ENCODE measurements at regions not wholly inside any gene's neighbourhood (a gene's known extent, or its start where the extent isn't known, plus 50 kb on each side); places are given as distances from the start of the nearest gene placed in this dataset.

DNA sequence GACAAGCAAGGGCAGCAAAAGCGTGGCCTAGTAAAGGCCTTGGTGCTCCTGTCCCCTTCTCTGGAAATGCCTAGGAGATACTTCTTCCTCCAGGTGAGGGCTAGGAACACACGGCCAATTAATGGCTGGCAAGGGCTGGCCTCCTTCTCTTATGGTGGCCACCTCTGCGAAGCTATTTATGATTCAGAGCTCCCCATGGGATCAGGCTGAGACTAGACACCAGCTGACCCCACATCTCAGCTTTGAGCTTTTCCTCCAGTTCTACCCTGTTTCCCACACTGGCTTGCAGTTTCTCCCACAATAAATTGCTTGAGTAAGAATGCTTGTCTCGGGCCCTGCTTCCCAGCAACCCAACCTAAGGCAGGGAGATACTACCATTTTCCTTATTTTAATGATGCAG is 53.7 kb downstream of the CAMK2N1 start:
- Histone ChIP-seq H2AFZ (ENCODE audit: low read depth, low read length) (no peak overlapping the region), H3K9me2 (ENCODE audit: insufficient read depth, low read length) (no peaks in the 10 kb centered on the region), H3K27ac (ENCODE audit: low read length) (no peak overlapping the region), H3K9me3 (ENCODE audit: low read length) (no peaks in the 10 kb centered on the region), H3F3A (ENCODE audit: insufficient read depth, low read length, poor library complexity, severe bottlenecking) (no peaks in the 10 kb centered on the region), H3K27me3 (ENCODE audit: insufficient read depth, low read depth, low read length) (no peaks in the 10 kb centered on the region), H3K9ac (ENCODE audit: low read length) (no peak overlapping the region), H3K4me2 (ENCODE audit: low read length) (no peak overlapping the region), H4K20me1 (ENCODE audit: insufficient read depth) (no peaks in the 10 kb centered on the region), H3K4me3 (ENCODE audit: low read length) (no peak overlapping the region), H3K79me2 (replicated peaks; ENCODE audit: insufficient read depth, low read length) (no peaks in the 10 kb centered on the region), H3K36me3 (ENCODE audit: insufficient read depth, low read length) (no peaks in the 10 kb centered on the region)
- TF ChIP-seq RAD21 (conservative IDR thresholded peaks at IDR 0.05) (no peak), POLR2AphosphoS5 (IDR thresholded peaks at IDR 0.05) (no peak), SMC3 (conservative IDR thresholded peaks at IDR 0.05; ENCODE audit: poor library complexity) (no peak), TAF1 (IDR thresholded peaks at IDR 0.05; ENCODE audit: low read depth) (no peak), EZH2 (IDR thresholded peaks at IDR 0.05; ENCODE audit: borderline replicate concordance, insufficient read depth, low read length, poor library complexity, severe bottlenecking) (no peak), MXI1 (conservative IDR thresholded peaks at IDR 0.05; ENCODE audit: poor library complexity, severe bottlenecking) (no peak), EP300 (conservative IDR thresholded peaks at IDR 0.05; ENCODE audit: poor library complexity, severe bottlenecking) (no peak)
- TF ChIP-seq, protein P1, sequence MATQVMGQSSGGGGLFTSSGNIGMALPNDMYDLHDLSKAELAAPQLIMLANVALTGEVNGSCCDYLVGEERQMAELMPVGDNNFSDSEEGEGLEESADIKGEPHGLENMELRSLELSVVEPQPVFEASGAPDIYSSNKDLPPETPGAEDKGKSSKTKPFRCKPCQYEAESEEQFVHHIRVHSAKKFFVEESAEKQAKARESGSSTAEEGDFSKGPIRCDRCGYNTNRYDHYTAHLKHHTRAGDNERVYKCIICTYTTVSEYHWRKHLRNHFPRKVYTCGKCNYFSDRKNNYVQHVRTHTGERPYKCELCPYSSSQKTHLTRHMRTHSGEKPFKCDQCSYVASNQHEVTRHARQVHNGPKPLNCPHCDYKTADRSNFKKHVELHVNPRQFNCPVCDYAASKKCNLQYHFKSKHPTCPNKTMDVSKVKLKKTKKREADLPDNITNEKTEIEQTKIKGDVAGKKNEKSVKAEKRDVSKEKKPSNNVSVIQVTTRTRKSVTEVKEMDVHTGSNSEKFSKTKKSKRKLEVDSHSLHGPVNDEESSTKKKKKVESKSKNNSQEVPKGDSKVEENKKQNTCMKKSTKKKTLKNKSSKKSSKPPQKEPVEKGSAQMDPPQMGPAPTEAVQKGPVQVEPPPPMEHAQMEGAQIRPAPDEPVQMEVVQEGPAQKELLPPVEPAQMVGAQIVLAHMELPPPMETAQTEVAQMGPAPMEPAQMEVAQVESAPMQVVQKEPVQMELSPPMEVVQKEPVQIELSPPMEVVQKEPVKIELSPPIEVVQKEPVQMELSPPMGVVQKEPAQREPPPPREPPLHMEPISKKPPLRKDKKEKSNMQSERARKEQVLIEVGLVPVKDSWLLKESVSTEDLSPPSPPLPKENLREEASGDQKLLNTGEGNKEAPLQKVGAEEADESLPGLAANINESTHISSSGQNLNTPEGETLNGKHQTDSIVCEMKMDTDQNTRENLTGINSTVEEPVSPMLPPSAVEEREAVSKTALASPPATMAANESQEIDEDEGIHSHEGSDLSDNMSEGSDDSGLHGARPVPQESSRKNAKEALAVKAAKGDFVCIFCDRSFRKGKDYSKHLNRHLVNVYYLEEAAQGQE (IDR thresholded peaks at IDR 0.05; ENCODE audit: borderline replicate concordance) = no peak
- TF ChIP-seq, protein P2, sequence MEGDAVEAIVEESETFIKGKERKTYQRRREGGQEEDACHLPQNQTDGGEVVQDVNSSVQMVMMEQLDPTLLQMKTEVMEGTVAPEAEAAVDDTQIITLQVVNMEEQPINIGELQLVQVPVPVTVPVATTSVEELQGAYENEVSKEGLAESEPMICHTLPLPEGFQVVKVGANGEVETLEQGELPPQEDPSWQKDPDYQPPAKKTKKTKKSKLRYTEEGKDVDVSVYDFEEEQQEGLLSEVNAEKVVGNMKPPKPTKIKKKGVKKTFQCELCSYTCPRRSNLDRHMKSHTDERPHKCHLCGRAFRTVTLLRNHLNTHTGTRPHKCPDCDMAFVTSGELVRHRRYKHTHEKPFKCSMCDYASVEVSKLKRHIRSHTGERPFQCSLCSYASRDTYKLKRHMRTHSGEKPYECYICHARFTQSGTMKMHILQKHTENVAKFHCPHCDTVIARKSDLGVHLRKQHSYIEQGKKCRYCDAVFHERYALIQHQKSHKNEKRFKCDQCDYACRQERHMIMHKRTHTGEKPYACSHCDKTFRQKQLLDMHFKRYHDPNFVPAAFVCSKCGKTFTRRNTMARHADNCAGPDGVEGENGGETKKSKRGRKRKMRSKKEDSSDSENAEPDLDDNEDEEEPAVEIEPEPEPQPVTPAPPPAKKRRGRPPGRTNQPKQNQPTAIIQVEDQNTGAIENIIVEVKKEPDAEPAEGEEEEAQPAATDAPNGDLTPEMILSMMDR (IDR thresholded peaks at IDR 0.05; ENCODE audit: poor library complexity, severe bottlenecking) = no peak

- no peaks in the 10 kb centered on the region for H3F3A ChIP-seq (ENCODE audit: insufficient read depth, low read length, poor library complexity, severe bottlenecking)
- H3K79me2 ChIP-seq (replicated peaks; ENCODE audit: insufficient read depth, low read length) = no peaks in the 10 kb centered on the region
- H3K27me3 ChIP-seq (ENCODE audit: insufficient read depth, low read depth, low read length) = no peaks in the 10 kb centered on the region
- H3K9ac ChIP-seq (ENCODE audit: low read length) = no peak overlapping the region
- H2AFZ ChIP-seq (ENCODE audit: low read depth, low read length) = no peak overlapping the region
- no peak overlapping the region for H3K4me2 ChIP-seq (ENCODE audit: low read length)
- H3K9me2 ChIP-seq (ENCODE audit: insufficient read depth, low read length) = no peaks in the 10 kb centered on the region
- no peak overlapping the region for H3K27ac ChIP-seq (ENCODE audit: low read length)
- no peaks in the 10 kb centered on the region for H3K9me3 ChIP-seq (ENCODE audit: low read length)
- H3K36me3 ChIP-seq (ENCODE audit: insufficient read depth, low read length) = no peaks in the 10 kb centered on the region
- TF ChIP-seq EP300 (conservative IDR thresholded peaks at IDR 0.05; ENCODE audit: poor library complexity, severe bottlenecking) (no peak), EZH2 (IDR thresholded peaks at IDR 0.05; ENCODE audit: borderline replicate concordance, insufficient read depth, low read length, poor library complexity, severe bottlenecking) (no peak), MXI1 (conservative IDR thresholded peaks at IDR 0.05; ENCODE audit: poor library complexity, severe bottlenecking) (no peak), TAF1 (IDR thresholded peaks at IDR 0.05; ENCODE audit: low read depth) (no peak)
- no peaks in the 10 kb centered on the region for H4K20me1 ChIP-seq (ENCODE audit: insufficient read depth)
- H3K4me3 ChIP-seq (ENCODE audit: low read length) = no peak overlapping the region
Measured at GRCh38 chr1:20431176-20431460, 54.9 kb downstream of the CAMK2N1 start.
